Fibroblast of mammary gland (primary cell): ENCODE measurements at regions not wholly inside any gene's neighbourhood (a gene's known extent, or its start where the extent isn't known, plus 50 kb on each side); places are given as distances from the start of the nearest gene placed in this dataset.
A peak's percentile ranks its signal among the peaks of the same experiment; 100 is the strongest.

Experiments used
- DNase-seq: peaks from one replicate; pipeline ENCODE4 v3.0.0-alpha.2; 2010; ENCODE audit warnings: low read depth
- H3K4me3 ChIP-seq: 2 replicates; pipeline ENCODE4 v1.5.1; 2011; ENCODE audit warnings: low read depth, mild to moderate bottlenecking, low read length, moderate library complexity; ENCODE audit not compliant: control insufficient read depth
- CTCF ChIP-seq: conservative IDR thresholded peaks from 2 replicates; pipeline ENCODE4 v1.5.1; 2011; ENCODE audit warnings: low read depth, low read length, inconsistent platforms; ENCODE audit not compliant: control insufficient read depth, insufficient read depth

GRCh38 chr4:128394778-128395177 lies 107.2 kb upstream of the PGRMC2 start:
- H3K4me3 ChIP-seq = no peak overlapping the region
- TF ChIP-seq CTCF = no peak
- DNase-seq = peak; percentile 78

GRCh38 chr4:128393101-128393704 lies 105.6 kb upstream of the PGRMC2 start:
- DNase-seq = peak; percentile 51
- no peak for TF ChIP-seq CTCF
- no peak overlapping the region for H3K4me3 ChIP-seq

- DNase-seq = no peak
- no peak for TF ChIP-seq CTCF
- H3K4me3 ChIP-seq = no peak overlapping the region
Measured at GRCh38 chr4:128390475-128390996, 102.9 kb upstream of the PGRMC2 start.

- H3K4me3 ChIP-seq = no peak overlapping the region
- TF ChIP-seq CTCF = no peak
- DNase-seq = no peak
Measured at GRCh38 chr4:128388796-128389195, 101.2 kb upstream of the PGRMC2 start.

- DNase-seq = peak; percentile 28
- TF ChIP-seq CTCF = no peak
- no peak overlapping the region for H3K4me3 ChIP-seq
Measured at GRCh38 chr4:128388352-128388630, 100.7 kb upstream of the PGRMC2 start.

- no peak overlapping the region for H3K4me3 ChIP-seq
- DNase-seq = peak; percentile 18
- TF ChIP-seq CTCF = no peak
Measured at GRCh38 chr4:128387600-128388351, 100.2 kb upstream of the PGRMC2 start.
